ENCODE measurements at regions not wholly inside any gene's neighbourhood (a gene's known extent, or its start where the extent isn't known, plus 50 kb on each side); places are given as distances from the start of the nearest gene placed in this dataset.
A peak's percentile ranks its signal among the peaks of the same experiment; 100 is the strongest.
"Not testable (repeated sequence)": the region's sequence is repeated elsewhere in the genome, so short reads cannot be mapped to it uniquely, and the experiment has no call there.

DNA sequence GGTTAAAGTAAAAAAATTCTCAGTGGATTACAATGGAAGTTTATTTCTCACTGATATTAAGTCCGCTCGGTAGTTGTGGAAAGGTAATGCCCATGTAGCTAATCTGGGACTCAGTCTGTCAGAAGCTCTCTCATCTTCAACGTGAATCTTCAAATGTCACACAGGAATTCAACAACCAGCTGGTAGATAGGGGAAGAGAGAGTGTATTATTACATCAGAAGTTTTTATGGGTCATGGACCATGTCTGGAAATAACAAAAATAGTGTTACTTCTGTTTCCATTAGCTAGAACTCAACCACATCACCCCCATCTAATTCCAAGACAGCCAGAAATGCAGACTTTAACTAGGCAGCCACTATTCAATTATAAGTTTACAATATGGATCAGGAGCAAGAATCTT lies 506.1 kb upstream of the HTR2C start:
- no peak for DNase-seq

DNA sequence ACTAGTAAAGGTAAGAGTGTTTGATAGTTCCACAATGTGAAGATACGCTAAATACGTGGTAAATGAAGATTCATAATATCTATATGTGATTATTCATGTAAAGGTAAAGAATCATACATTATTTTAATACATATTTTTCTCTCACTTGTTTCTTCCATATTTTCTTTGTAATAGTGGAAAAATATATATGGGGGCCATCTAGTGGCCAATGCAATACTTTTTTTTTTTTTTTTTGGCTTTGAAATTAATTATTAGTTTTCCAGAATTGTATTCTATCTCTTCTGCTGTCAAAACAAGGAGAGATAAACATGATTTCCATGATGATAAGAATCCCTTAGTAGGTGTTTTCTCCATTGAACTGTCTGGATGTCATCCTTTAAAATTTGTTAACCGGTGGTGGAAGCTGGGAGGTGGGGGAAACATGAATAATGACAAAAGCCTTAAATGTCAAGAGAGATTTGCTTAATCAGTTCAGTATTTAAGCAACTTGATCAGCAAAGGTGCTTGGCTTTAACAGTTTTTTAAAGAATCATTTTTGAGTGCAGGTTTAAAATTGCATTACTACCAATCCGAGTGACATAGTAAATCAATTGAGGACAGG lies 508.7 kb upstream of the HTR2C start:
- no peak for DNase-seq

- no peak for DNase-seq
Observed at GRCh38 chrX:114073926-114074325, 510.0 kb upstream of the HTR2C start.

DNA sequence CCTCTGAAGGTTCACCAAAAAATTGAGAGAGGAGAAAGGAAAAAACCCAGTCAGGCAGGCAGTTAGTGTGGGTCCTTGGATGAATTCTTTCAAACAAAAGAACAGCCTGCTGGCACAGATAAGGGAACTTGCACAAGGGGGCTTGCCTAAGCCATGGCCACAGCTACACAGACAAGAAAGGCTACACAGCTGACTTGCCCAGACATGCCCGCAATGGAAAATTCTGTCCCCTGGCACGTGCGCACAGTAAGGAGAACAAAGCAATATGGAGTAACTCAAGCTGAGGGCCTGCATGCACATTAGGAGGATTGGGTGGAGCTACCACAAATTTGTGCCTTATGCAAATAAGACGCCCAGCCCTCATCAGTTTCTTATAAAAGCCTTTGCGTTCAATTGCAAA lies 512.5 kb upstream of the HTR2C start:
- DNase-seq: peak in 1 of 2 experiments; percentile 29

GRCh38 chrX:114065577-114066223 lies 518.2 kb upstream of the HTR2C start:
- DNase-seq: no peak

- no peak for DNase-seq
Observed at GRCh38 chrX:114061226-114061625, 522.7 kb upstream of the HTR2C start.

GRCh38 chrX:114058988-114059418 lies 524.9 kb upstream of the HTR2C start:
- DNase-seq: no peak

- not testable (repeated sequence) for DNase-seq
Observed at GRCh38 chrX:114057422-114057821, 526.5 kb upstream of the HTR2C start.

DNA sequence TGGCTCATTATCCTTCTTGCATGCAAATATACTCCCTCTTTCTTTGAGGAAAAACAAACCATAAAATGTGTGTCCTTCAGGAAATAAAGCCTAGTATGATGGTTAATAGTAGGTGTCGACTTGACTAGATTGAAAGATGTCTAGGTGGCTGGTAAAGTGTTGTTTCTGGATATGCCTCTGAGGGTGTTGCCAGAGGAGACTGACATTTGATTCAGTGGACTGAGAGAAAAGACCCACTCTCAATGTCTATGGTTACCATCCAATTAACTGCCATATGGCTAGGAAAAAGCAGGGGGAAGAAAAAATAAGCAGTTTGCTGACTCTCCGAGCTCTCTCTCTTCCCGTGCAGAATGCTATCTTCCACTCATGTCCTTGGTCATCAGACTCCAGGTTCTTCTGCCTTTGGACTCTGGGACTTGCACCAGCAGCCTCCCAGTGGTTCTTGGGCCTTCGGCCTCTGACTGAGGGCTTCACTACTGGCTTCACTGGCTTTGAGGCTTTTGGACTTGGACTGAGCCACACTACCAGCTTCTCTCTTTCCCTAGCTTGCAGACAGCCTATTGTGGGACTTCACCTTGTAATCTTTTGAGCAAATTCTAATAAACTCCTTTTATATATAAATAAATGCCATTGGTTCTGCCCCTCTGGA lies 532.1 kb upstream of the HTR2C start:
- DNase-seq: no peak

GRCh38 chrX:114050075-114050796 lies 533.6 kb upstream of the HTR2C start:
- DNase-seq: no peak

- DNase-seq: no peak
Observed at GRCh38 chrX:114049063-114049462, 534.8 kb upstream of the HTR2C start.

DNA sequence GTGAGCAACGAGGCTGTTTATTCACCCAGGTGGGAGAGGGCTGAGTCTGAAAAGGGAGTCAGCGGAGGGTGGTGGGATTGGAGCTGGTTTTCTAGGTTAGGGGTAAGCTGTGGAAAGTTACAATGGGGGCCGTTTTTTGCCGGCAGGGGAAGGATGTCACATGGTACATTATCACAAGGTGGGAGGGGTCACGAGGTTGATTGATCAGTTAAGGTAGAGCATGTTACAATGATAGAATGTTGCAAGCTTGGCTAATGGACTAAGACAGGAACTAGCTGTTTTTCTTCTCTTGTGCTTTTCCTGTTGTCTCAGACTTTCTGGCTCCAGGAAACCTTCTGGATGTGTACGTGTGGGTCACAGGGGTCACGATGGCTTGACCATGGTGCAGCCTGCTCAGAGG lies 536.3 kb upstream of the HTR2C start:
- no peak for DNase-seq

GRCh38 chrX:114046695-114047279 lies 537.1 kb upstream of the HTR2C start:
- DNase-seq: no peak

DNA sequence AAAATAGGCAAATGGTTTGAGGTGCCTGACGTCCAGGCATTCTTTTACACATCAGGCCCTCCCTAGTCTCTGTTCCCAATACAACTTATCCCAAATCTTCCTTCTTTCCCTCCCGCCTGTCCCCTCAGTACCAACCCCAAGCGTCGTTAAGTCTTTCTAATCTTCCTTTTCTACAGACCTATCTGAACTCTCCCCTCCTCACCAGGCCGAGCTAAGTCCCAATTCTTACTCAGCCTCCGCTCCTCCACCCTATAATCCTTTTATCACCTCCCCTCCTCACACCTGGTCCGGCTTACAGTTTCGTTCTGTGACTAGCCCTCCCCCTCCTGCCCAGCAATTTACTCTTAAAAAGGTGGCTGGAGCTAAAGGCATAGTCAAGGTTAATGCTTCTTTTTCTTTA lies 542.4 kb upstream of the HTR2C start:
- DNase-seq: not testable (repeated sequence)

DNA sequence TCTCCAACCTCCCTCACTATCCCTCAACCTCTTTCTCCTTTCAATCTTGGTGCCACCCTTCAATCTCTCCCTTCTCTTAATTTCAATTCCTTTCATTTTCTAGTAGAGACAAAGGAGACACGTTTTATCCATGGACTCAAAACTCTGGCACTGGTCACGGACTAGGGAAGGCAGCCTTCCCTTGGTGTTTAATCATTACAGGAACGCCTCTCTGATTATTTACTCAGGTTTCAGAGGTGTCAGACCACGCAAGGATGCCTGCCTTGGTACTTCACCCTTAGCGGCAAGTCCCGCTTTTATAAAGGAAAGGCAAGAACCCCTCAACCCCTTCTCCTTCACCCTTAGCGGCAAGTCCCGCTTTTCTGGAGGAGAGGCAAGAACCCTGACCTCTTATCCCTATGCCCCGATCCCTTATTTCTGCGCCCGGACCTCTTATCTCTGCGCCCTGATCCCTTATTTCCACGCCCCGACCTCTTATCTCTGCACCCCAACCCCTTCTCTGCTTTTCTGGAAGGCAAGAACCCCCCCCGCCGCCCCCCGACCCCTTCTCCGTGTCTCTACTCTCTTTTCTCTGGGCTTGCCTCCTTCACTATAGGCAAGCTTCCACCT lies 543.1 kb upstream of the HTR2C start:
- DNase-seq: not testable (repeated sequence)

- not testable (repeated sequence) for DNase-seq
Observed at GRCh38 chrX:114040111-114040510, 543.8 kb upstream of the HTR2C start.

DNA sequence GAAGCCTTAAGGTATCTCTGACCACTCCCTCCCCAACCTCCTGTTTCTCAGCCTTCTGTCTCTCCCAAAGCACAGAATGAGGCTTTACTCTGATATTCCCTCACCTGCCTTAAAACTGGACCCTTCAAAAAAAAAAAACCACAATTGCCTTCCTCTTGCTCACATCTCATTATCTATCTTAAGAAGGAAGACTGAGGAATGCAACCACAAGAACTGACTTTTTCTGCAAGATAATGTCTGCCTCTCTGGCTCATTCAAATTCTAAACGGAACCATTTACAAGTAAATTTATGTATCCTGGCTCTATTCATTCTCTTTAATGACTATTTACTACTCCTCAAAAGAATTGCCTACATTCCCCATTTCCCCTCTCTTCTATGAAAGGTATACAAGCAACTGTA lies 545.5 kb upstream of the HTR2C start:
- no peak for DNase-seq

GRCh38 chrX:114037515-114037914 lies 546.4 kb upstream of the HTR2C start:
- DNase-seq: no peak

DNA sequence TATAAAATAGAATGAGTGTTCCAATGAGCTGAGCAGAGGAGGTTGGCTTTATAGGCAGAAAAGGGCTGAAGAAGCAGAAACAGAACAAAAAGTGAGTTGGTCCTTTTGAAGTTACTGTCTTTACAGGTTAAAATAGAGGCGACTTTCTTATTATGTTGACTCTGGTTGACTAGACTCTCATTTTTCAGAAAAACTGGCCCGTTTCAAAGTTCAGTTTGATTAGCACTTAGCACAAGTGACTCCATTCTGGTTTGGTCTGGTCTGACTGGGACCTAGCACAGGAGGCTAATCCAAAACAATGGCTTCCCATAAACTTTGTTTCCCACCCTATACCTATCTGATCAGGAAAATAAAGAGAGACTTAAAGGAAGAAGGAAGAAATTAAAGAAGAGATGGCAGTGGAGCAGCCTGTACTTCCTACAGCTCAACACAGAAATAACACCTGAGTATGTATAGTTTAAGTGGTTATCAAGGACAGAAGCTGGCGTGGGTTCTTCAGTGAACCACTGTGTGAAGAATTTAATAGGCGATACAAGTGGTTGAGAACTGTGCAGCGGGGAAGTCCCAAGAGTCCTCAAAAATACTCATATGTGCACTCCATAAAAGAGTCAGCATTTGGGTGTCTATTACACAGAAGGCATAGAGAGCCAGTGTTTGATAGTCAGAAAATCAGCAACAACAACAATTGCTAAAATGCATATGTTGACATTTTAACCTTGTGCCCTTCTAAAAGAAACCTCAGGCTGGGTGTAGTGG lies 554.8 kb upstream of the HTR2C start:
- no peak for DNase-seq

DNA sequence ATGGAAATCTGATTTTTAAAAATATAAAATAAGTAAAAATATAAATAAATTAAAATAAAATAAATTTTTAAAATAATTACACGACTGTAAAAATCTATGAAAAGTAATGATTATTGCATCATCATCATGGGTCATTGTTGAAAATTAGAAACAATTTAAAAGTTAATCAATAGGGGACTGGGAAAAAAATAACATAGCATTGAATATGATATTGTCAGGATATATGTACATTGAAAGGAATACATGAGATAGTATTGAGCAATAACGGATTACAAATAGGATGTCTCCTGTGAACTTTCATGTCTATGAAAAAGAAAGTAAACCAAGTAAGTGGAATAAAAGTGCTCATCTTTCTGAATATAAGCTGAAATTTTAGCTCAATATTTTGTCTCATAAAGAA lies 566.8 kb upstream of the HTR2C start:
- DNase-seq: no peak

GRCh38 chrX:114015966-114016365 lies 567.9 kb upstream of the HTR2C start:
- DNase-seq: no peak

DNA sequence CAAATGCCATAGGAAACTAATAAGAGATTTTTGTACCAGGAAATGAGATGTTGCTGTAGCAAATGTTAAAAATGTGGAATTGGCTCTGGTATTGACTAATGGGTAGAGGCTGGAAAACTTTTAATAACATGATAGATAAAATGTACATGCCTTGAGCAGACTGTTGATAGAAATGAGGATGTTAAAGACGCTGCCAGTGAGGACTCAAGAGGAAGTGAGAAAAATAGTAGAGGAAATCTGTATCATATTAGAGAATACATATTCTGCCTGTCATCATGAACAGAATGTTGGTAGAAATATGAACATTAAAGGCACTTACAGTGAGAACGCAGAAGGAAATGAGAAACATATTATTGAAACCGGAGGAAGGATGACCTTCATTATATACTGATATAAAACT lies 577.2 kb upstream of the HTR2C start:
- no peak for DNase-seq

All from NCI-H526 (cell line).